GM18511 (cell line): ENCODE measurements at regions not wholly inside any gene's neighbourhood (a gene's known extent, or its start where the extent isn't known, plus 50 kb on each side); places are given as distances from the start of the nearest gene placed in this dataset.

Experiments used
- ATAC-seq: cut with Tn5 transposase; IDR thresholded peaks from one replicate; pipeline ENCODE4 v1.9.1; 2021; ENCODE audit warnings: mild to moderate bottlenecking, moderate library complexity; ENCODE audit not compliant: unreplicated experiment

DNA sequence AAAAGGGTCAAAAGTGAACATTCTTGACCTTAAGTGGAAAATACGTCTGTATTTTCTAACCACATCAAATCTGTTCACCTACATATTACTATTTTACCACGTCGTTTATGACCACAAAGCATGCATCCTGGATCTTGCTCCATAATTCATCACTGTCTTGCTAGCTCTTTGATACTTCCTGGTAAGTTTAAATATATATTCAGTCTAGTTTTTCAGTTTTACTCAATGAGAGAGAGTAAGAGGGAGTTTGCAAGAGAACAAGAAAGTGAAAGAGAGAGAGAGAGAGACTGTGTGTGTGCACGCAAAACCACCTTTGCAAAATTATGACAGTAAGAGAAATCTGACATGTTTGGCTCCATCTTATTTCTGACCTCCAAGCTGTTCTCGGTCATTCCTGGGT, 173.7 kb upstream of the GALNTL6 start:
- ATAC-seq: peak; percentile 87

DNA sequence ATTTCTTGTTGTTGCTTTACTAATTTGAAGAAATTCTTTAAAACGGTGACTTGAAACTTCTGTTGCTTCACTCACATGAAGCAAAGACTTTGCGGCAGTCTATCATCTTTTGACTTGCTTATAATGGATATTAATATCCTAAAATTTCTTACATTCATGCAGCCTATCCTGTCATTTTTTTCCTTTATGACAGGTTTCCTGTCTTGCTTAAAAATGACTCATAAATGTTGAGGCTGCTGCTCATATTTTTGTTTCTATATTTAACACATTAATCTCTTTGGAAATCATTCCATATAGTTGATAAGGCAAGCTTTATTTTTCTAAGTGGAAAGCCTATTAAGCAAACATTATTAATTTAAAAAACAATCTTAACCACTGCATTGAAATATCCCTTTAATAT, 176.6 kb upstream of the GALNTL6 start:
- ATAC-seq: no peak

DNA sequence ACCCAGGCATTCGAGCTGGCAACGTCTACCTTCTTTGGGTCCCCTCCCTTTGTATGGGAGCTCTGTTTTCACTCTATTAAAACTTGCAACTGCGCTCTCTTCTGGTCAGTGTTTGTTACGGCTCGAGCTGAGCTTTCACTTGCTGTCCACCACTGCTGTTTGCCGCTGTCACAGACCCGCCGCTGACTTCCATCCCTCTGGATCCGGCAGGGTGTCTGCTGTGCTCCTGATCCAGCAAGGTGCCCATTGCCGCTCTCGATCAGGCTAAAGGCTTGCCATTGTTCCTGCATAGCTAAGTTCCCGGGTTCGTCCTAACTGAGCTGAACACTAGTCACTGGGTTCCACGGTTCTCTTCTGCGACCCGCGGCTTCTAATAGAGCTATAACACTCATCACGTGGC, 183.5 kb upstream of the GALNTL6 start:
- no peak for ATAC-seq

DNA sequence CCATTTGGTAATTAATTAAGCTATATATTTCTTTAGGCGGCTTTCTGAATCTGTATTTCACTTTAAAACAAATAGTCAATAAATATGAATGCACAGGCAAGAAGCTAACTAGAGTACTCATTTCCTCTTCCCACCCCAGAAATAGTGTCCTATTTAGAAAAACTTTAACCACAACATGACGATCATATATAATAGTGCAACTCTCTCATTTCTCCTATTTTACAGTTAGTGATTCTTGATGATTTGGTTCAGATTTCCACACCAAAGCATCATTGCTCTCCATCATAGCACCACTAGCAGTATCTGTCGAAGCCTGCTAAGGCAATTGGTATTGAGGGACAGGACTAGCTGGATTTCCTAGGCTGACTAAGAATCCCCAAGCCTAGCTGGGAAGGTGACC, 184.0 kb upstream of the GALNTL6 start:
- peak; percentile 99 for ATAC-seq

DNA sequence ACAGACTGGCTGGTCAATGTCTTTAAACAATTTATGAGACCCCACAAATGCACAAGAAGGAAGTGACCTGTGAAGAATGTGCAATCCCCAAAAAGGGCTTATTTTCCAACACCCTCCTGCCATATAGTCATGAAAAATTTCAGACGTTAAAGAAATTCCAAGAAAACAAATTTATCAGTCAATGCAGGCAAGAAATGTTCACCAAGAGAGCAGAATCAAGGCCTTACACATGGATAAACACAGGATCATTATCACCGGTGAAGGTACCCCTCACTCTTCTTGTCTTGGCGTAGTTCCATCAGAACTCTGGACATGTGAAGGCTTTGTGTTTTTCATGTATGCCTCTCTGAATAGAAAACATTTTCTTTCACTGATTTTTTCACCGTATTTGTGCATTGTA, 186.7 kb upstream of the GALNTL6 start:
- ATAC-seq: no peak

DNA sequence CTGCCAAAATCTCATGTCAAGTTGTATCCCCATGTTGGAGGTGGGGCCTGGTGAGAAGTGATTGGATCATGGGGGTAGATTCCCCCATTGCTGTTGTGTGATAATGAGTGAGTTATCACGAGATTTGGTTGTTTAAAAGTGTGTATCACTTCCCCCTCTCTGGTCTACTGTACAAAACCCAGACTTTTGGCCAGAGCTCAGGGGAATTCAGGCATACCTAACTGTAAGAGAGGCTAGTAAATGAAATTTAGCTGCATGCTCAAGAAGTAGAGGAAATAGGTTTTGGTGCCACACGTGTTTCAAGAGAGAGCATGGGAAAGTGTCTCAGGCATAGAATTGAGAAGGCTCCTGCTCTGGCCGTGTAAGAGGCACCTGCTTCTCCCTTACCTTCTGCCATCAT, 190.5 kb upstream of the GALNTL6 start:
- ATAC-seq: no peak

DNA sequence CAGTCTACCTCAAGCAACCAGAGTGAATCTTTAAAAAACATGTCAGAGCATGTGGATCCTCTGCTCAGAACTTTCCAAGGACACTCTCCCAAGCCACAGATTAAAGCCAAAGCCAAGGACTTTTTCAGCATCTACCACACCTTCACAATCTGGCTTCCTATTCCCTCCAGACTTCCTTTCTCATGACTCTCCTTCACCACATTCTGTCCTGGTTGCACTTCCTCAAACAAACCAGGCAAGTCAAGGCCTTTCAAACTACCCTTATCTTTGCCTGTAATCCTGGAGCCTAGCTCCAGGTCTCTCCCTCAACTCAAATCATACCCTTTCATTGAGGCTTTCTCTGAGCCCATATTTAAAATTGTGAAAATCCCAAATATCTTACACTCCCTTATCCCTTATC, 191.6 kb upstream of the GALNTL6 start:
- ATAC-seq: peak; percentile 64

DNA sequence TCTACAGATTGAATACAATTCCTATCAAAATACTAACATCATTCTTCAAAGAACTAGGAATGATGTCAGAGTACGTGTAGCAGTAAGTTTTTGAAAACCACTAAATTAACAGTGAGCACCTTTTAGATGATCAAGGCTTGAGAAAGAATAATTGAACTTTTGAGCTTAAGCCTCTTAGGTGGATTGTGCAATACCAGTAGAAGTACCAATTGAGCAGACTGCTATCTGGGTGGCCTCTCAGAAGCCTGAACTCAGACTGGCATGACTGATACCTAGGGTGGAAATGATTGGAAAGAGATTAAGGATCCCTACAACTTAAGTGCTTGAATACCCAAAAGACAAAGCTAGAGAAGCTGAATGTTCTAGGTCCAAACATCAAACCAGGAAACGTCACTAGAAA, 200.3 kb upstream of the GALNTL6 start:
- no peak for ATAC-seq

DNA sequence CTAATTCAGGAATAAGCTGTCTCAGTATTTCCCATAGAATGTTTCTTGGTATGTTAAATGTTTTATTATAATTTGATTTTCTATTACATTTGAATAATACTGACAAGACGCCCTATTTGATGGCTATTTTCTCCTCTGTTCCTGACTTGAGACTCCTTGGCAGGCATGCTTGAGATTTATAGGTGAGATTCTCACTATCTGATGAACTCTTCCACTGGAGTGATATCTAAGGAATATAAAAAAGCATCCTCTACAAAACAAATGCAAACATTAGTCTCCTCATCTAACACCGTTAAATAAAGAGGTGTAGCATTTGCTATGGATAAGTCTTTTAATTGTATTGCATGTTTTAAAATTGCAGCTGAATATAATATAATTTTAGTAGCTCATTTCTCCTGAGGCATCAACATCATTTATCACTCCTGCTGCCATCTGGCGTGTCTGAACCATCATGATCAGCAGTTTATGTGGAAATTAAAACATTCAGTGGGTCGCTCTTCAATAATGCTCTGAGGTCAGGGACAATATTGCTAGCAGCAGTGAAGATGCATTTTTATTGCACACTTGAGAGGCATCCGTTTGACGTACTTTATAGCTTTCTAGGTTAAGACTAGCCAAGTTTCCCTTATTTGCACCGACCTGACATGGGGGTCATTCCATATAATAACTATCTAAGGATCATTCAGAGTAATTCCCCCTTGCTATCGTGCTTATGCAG, 210.4 kb upstream of the GALNTL6 start:
- no peak for ATAC-seq

DNA sequence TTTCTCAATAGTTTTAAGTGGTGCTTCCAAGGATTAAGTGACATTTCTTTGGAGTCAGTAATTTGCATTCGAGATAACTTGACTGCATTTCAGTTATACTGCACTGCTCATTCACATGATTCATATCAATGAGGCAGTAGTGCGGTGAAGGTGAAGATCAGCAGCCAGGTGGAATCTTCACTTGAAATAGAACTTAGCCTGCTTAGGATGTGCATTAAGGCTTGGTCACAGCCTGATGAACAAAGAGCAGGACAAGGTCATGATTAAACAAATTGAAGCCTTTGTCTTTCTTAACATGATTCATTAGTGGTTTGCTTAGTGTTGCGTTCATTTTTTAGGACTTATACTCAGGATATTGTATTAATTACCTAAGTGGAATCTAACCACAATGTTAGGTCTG, 212.1 kb upstream of the GALNTL6 start:
- ATAC-seq: no peak

DNA sequence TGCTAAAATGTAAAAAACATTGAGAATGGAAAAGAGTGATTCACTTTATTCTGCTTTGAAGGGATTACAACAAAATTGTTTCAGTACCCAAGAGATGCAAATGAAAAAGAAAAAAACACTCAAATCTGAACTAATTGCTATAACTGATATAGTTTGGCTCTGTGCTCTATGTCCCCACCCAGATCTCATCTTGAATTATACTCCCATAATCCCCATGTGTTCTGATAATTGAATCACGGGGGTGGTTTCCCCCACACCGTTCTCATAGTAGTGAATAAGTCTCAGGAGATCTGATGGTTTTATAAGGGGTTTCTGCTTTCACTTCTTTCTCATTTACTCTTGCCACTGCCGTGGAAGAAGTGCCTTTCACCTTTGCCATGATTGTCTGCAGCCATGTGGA, 213.6 kb upstream of the GALNTL6 start:
- ATAC-seq: no peak

DNA sequence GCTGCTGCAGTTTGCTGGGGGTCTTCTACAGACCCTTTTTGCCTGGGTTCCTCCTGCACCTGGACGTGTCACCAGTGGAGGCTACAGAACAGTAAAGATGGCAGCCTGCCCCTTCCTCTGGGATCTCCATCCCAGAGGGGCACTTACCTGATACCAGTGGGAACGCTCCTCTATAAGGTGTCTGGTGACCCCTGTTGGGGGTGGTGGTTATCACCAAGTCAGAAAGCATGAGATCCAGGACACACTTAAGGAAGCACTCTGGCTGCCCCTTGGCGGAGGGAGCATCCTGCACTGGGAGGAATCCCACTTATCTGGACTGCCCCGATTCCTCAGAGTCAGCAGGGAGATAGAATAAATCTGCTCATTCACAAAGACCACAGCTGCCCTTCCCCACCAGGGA, 218.9 kb upstream of the GALNTL6 start:
- no peak for ATAC-seq

DNA sequence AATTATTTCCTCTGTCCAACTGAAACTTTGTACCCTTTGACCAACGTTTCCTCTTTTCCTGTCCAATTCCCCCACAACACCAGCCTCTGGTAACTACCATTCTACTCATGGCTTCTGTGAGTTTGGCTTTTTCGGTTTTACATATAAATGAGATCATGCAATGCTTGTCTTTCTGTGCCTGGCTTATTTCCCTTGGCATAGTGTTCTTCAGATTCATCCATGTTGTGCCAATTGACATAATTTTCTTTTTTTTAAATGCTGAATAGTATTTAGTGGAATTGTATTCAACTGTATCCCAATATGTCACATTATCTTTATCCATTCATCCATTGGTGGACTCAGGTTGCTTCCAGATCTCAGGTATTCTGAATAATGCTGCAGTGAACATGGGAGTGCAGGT, 222.5 kb upstream of the GALNTL6 start:
- no peak for ATAC-seq

DNA sequence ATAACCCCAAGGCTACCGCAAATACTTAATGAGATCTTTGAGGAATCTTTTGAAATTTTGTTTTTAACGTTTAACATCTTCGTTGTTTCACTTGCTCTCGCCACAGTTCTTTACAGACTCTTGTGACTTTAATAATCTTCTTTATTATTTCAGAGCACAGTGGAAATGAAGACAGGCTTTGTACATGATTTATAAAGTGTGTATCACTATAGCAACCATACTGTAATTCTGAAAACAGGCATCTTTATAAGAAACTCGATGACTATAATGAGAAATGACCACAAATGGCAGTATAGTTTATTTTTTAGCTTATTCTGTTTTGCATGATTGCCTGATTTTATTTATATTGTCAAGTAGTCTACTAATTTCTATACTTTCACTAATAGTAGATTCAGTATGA, 224.4 kb upstream of the GALNTL6 start:
- ATAC-seq: no peak

DNA sequence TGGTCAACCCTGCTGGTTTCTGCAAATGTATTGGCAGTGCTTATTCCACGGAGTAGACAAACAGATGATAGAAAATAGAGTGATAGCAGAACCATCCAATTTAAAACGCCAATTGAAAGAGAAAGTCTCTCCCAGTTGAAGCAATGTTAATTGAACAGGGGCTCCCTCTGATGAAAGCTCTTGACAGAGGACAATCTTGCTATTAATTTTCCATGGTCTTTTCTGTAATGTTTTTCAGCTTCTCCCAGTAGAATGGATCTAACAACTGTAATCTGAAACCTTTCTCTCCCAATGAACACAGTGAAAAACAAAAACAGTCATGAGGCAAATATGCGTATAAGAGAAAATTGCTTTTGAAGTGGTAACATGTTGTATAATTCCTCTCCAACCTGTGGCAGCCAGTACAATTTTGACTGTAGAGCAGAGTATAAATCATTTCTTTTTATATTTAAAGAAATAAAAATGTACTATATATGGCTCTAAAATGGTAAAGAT, 225.1 kb upstream of the GALNTL6 start:
- ATAC-seq: no peak

DNA sequence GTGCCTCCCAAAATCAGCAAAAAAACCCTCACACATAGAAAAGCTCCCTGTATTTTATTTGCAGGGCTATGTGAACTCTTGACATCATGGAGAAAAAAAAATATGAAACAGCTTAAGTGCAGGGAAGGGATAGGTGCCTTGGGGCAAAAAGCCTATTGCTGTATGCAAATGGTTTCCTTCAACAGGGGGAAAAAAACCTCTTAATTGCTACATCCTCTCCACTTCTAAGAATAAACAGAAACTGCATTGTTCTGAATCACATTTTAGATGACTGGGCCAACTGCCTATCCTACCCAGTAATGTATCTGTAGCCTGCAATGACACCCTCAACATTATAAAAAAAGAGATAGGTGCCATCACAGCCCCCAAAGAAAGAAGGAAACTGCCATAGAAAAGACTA, 229.4 kb upstream of the GALNTL6 start:
- peak; percentile 54 for ATAC-seq

DNA sequence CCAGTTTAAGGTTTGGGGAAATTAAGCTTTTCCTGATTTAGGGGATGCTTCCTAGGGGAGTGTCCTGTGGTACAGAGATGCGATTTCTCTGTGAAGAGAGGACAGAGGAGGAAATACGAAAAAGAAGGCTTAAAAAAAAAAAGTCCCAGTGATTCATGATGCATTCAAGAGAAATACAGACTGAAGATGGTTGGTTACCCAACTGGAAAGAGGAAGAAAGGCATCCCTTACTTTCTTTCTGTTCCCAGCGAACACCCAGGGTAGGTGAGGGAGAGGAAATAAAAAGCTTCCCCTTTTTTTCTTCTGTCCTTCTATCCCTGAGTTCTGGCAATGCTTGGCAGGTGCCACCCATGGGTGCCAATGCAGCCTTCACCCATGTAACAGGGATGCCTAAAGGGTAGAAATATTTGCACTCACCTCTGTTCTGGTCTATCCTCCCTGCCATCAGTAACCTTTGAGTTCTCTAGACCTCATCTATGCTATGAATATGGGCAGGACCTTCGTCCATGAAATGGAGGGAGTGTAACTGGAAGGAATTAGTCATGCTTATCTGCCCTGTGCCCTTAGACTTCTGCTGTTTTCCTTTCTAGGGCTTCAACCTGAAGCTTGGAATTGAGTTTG, 230.1 kb upstream of the GALNTL6 start:
- peak; percentile 55 for ATAC-seq

DNA sequence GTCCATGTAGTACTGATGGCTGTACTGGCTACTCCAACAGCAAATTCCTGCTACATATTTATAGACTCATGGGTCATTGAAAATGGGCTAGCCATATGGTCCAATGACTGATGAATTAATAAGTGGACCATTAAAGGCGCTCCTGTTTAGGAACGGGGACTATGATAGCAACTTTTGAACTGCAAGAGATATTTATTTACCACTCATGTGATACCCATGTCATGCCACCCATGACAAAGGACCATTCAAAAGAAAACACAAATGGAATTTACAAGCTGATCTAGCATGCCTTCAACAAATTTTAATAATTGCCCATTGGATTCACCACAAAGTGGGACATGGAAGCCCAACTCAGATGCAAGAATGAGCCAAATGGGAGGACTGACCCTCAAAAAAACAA, 240.0 kb upstream of the GALNTL6 start:
- ATAC-seq: no peak

DNA sequence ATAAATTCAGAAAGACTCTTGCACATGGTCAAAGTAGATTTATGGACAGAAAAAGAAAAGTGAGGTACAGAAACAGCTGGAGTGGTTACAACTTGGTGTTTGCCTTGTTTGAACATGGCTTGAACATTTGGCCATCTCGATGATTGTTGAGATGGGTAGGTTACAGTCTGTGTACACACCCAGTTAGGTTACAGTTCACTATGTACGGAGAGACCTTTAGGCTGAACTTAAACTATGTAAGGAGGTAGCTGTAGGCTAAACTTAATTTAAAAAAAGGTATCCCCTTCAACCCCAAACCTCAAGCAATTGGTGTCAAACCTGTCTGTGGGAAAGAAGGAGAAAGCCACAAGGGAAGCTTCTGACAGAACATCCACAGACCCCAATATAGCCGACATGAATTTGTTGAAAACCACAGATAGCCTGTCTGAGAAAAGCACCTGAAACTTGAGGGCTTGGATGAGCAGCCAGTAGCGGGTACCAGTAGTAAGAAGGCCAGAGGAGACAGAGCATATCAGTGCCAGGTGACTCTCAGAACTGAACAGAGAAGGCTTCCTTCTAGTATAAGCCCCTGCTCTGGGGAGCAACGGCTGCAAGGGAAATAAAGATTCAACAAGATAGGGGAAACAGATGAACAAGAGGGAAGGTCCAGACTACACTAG, 247.9 kb upstream of the GALNTL6 start:
- ATAC-seq: peak; percentile 76

DNA sequence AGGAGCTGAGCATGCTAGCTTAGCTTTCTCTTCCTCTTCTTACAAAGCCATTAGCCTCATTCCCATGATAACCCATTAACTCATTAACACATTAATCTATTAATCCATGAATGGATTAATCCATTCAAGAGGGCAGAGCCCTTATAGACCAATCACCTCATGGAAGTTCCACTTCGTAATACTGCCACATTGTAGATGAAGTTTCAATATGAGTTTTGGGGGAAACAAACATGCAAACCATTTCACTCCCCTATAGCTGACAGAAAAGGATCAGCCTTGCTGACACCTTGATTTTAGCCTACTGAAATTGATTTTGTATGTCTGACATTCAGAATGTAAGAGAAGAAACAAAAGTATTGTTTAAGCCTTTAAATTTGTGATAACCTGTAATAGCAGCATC, 251.8 kb upstream of the GALNTL6 start:
- peak; percentile 71 for ATAC-seq

DNA sequence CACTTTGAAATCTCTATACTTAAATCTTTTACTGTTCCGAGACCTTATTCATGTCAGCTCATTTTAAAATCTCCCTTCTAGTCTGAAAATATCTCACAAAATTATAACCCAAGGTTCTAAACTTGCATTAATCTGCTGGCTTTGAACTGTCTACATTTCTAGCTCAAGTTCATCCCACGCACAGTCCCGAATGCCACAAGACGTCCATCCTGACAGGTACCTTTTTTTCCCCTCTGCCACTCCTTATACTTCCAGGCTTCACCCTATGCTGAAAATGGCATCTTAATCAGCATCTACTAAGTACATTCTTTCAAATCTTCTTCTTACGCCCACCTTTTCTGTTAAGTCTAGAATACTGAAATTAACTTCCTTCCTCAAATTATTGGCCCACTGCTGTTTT, 259.2 kb upstream of the GALNTL6 start:
- ATAC-seq: no peak

DNA sequence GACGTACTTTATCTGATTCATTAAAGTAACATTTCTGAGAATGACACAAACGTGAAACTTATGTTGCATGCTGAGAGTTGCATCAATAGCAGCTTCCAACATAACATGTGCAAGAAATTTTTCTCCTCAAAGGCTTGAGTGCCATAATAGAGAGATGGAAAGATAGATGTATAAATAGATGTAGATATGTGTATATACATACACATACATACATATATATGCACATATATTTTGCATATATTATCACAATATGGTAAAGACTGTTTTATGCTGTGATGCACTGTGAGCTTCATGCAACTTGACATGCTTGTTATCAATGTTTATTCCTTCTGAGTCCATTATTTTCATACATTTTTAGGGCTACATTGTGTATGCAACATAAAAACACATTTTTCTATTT, 270.6 kb upstream of the GALNTL6 start:
- no peak for ATAC-seq
